HCEC 1CT (cell line): ENCODE measurements at regions not wholly inside any gene's neighbourhood (a gene's known extent, or its start where the extent isn't known, plus 50 kb on each side); places are given as distances from the start of the nearest gene placed in this dataset.
"Not testable (repeated sequence)": the region's sequence is repeated elsewhere in the genome, so short reads cannot be mapped to it uniquely, and the experiment has no call there.

Source experiments
- DNase-seq: peaks from one replicate; pipeline ENCODE4 v3.0.0-alpha.2; 2017

GRCh38 chrX:95218976-95219375 is 1465.7 kb upstream of the DIAPH2 start:
- DNase-seq = no peak

- DNase-seq = no peak
Measured at GRCh38 chrX:95248386-95248785, 1436.3 kb upstream of the DIAPH2 start.

- DNase-seq = no peak
Measured at GRCh38 chrX:95290455-95290854, 1394.2 kb upstream of the DIAPH2 start.

GRCh38 chrX:95291561-95291960 is 1393.1 kb upstream of the DIAPH2 start:
- no peak for DNase-seq

GRCh38 chrX:95318882-95319281 is 1365.8 kb upstream of the DIAPH2 start:
- no peak for DNase-seq

GRCh38 chrX:95325185-95325584 is 1359.5 kb upstream of the DIAPH2 start:
- DNase-seq = no peak

GRCh38 chrX:95330292-95330691 is 1354.3 kb upstream of the DIAPH2 start:
- no peak for DNase-seq

- DNase-seq = no peak
Measured at GRCh38 chrX:95332530-95332929, 1352.1 kb upstream of the DIAPH2 start.

- no peak for DNase-seq
Measured at GRCh38 chrX:95346856-95347255, 1337.8 kb upstream of the DIAPH2 start.

- no peak for DNase-seq
Measured at GRCh38 chrX:95350774-95351488, 1333.7 kb upstream of the DIAPH2 start.

- DNase-seq = no peak
Measured at GRCh38 chrX:95367286-95367685, 1317.4 kb upstream of the DIAPH2 start.

GRCh38 chrX:95382799-95383198 is 1301.8 kb upstream of the DIAPH2 start:
- DNase-seq = no peak

GRCh38 chrX:95383778-95384177 is 1300.9 kb upstream of the DIAPH2 start:
- no peak for DNase-seq

- no peak for DNase-seq
Measured at GRCh38 chrX:95427389-95427788, 1257.3 kb upstream of the DIAPH2 start.

- DNase-seq = no peak
Measured at GRCh38 chrX:95435198-95435597, 1249.4 kb upstream of the DIAPH2 start.

GRCh38 chrX:95441836-95442235 is 1242.8 kb upstream of the DIAPH2 start:
- DNase-seq = no peak

- DNase-seq = no peak
Measured at GRCh38 chrX:95484781-95485180, 1199.9 kb upstream of the DIAPH2 start.

- DNase-seq = no peak
Measured at GRCh38 chrX:95505721-95506120, 1178.9 kb upstream of the DIAPH2 start.

- no peak for DNase-seq
Measured at GRCh38 chrX:95509474-95509873, 1175.2 kb upstream of the DIAPH2 start.

- not testable (repeated sequence) for DNase-seq
Measured at GRCh38 chrX:95524018-95524417, 1160.6 kb upstream of the DIAPH2 start.

GRCh38 chrX:95536111-95536510 is 1148.5 kb upstream of the DIAPH2 start:
- no peak for DNase-seq

- no peak for DNase-seq
Measured at GRCh38 chrX:95536661-95537060, 1148.0 kb upstream of the DIAPH2 start.

GRCh38 chrX:95539041-95539440 is 1145.6 kb upstream of the DIAPH2 start:
- no peak for DNase-seq

- DNase-seq = not testable (repeated sequence)
Measured at GRCh38 chrX:95549552-95549951, 1135.1 kb upstream of the DIAPH2 start.

- no peak for DNase-seq
Measured at GRCh38 chrX:95585321-95585720, 1099.3 kb upstream of the DIAPH2 start.
